HG03095 (cell line): ENCODE measurements at regions not wholly inside any gene's neighbourhood (a gene's known extent, or its start where the extent isn't known, plus 50 kb on each side); places are given as distances from the start of the nearest gene placed in this dataset.

ENCODE experiments used
- ATAC-seq: cut with Tn5 transposase; IDR thresholded peaks from one replicate; pipeline ENCODE4 v1.9.1; 2021; ENCODE audit warnings: moderate library complexity; ENCODE audit not compliant: unreplicated experiment

- no peak for ATAC-seq
Measured at GRCh38 chr3:107082527-107082926, 294.7 kb upstream of the CCDC54 start.

GRCh38 chr3:107085261-107085660 is 292.0 kb upstream of the CCDC54 start:
- ATAC-seq: no peak

GRCh38 chr3:107092121-107092520 is 285.1 kb upstream of the CCDC54 start:
- no peak for ATAC-seq

GRCh38 chr3:107098864-107099263 is 278.4 kb upstream of the CCDC54 start:
- ATAC-seq: no peak

- no peak for ATAC-seq
Measured at GRCh38 chr3:107100137-107100536, 277.1 kb upstream of the CCDC54 start.

GRCh38 chr3:107100573-107100972 is 276.7 kb upstream of the CCDC54 start:
- ATAC-seq: no peak

- no peak for ATAC-seq
Measured at GRCh38 chr3:107103786-107104185, 273.5 kb upstream of the CCDC54 start.

GRCh38 chr3:107106316-107106715 is 270.9 kb upstream of the CCDC54 start:
- no peak for ATAC-seq

GRCh38 chr3:107106907-107107306 is 270.3 kb upstream of the CCDC54 start:
- no peak for ATAC-seq

GRCh38 chr3:107110596-107111305 is 266.5 kb upstream of the CCDC54 start:
- ATAC-seq: no peak

- ATAC-seq: no peak
Measured at GRCh38 chr3:107111872-107112271, 265.4 kb upstream of the CCDC54 start.

GRCh38 chr3:107112356-107112755 is 264.9 kb upstream of the CCDC54 start:
- ATAC-seq: no peak

- ATAC-seq: no peak
Measured at GRCh38 chr3:107116251-107116650, 261.0 kb upstream of the CCDC54 start.

GRCh38 chr3:107117156-107117555 is 260.1 kb upstream of the CCDC54 start:
- ATAC-seq: no peak

- ATAC-seq: no peak
Measured at GRCh38 chr3:107117922-107118536, 259.2 kb upstream of the CCDC54 start.

GRCh38 chr3:107124885-107125284 is 252.4 kb upstream of the CCDC54 start:
- no peak for ATAC-seq

GRCh38 chr3:107128946-107129345 is 248.3 kb upstream of the CCDC54 start:
- no peak for ATAC-seq

- ATAC-seq: no peak
Measured at GRCh38 chr3:107130089-107130700, 247.0 kb upstream of the CCDC54 start.

- no peak for ATAC-seq
Measured at GRCh38 chr3:107132674-107133073, 244.6 kb upstream of the CCDC54 start.

GRCh38 chr3:107133891-107134290 is 243.3 kb upstream of the CCDC54 start:
- no peak for ATAC-seq

- no peak for ATAC-seq
Measured at GRCh38 chr3:107142171-107142570, 235.1 kb upstream of the CCDC54 start.
